Panc1 (cell line): ENCODE measurements at regions not wholly inside any gene's neighbourhood (a gene's known extent, or its start where the extent isn't known, plus 50 kb on each side); places are given as distances from the start of the nearest gene placed in this dataset.

Experiments used
- ATAC-seq: fragments of 200-7000 bp; cut with Tn5 transposase; 2 replicates; pipeline ENCODE4 v1.9.1; 2020; ENCODE audit warnings: mild to moderate bottlenecking, moderate library complexity
- BruUV-seq: library from RNA; stranded (reverse); fragments of 400-500 nt; replicated peaks from 2 replicates; lab custom pipeline; 2021; lab: Mats Ljungman, UMichigan
- CTCF ChIA-PET: fragments of 300-600 bp; sonication (Branson Sonifier 250); formaldehyde crosslinking; loops from one replicate; lab custom pipeline; 2022; ENCODE audit warnings: antibody characterized with exemption; lab: Charles Lee
- POLR2A ChIA-PET: fragments of 300-600 bp; sonication (Branson Sonifier 250); formaldehyde crosslinking; loops from one replicate; lab custom pipeline; 2022; ENCODE audit warnings: antibody characterized with exemption; lab: Charles Lee
- DNase-seq: peaks from one replicate; pipeline ENCODE4 v3.0.0-alpha.2; 2010; ENCODE audit warnings: low read depth, low spot score
- H3K27ac ChIP-seq: 2 replicates; pipeline ENCODE4 v1.5.1; 2011; ENCODE audit warnings: mild to moderate bottlenecking, low read length, inconsistent platforms
- H3K27me3 ChIP-seq: fragments of 200-500 bp; sonication (Bioruptor generic); 2 replicates; pipeline ENCODE4 v1.6.0; 2014; ENCODE audit warnings: low read length, inconsistent platforms; ENCODE audit not compliant: control insufficient read depth, insufficient read depth
- H3K36me3 ChIP-seq: fragments of 200-500 bp; sonication (Bioruptor generic); 2 replicates; pipeline ENCODE4 v1.5.1; 2014; ENCODE audit warnings: inconsistent platforms, mild to moderate bottlenecking, low read length, moderate library complexity; ENCODE audit not compliant: control insufficient read depth, insufficient read depth
- H3K4me1 ChIP-seq: 2 replicates; pipeline ENCODE4 v1.5.1; 2011; ENCODE audit warnings: inconsistent platforms, mild to moderate bottlenecking, low read length, moderate library complexity; ENCODE audit not compliant: control insufficient read depth, insufficient read depth
- H3K4me3 ChIP-seq, 2 experiments: 2 replicates each; pipeline ENCODE4 v1.5.1; 2011 to 2012; ENCODE audit warnings: low read depth in 2 of 2, low read length in 2 of 2, mild to moderate bottlenecking in 2 of 2, inconsistent platforms in 1 of 2, moderate library complexity in 1 of 2
- H3K9me3 ChIP-seq: fragments of 200-500 bp; sonication (Bioruptor generic); 2 replicates; pipeline ENCODE4 v1.5.1; 2014; ENCODE audit warnings: low read depth, mild to moderate bottlenecking, inconsistent platforms, low read length, moderate library complexity; ENCODE audit not compliant: control insufficient read depth, insufficient read depth
- CTCF ChIP-seq: fragments of 450-650 bp; IDR thresholded peaks from 2 replicates; pipeline ENCODE4 v1.5.1; 2017; ENCODE audit warnings: mild to moderate bottlenecking
- POLR2AphosphoS5 ChIP-seq: IDR thresholded peaks from 2 replicates; pipeline ENCODE4 v1.6.1; 2012; ENCODE audit warnings: mild to moderate bottlenecking, low read depth, low read length, moderate library complexity
- REST ChIP-seq, 2 experiments: IDR thresholded peaks; 2 replicates each; pipeline ENCODE4 v1.6.1; 2011 to 2012; ENCODE audit warnings: low read depth in 2 of 2, control low read depth in 1 of 2, low read length in 1 of 2, mild to moderate bottlenecking in 1 of 2, moderate library complexity in 1 of 2; ENCODE audit not compliant: insufficient read depth in 1 of 2
- SIN3A ChIP-seq: IDR thresholded peaks from 2 replicates; pipeline ENCODE4 v1.6.1; 2012; ENCODE audit warnings: low read depth, mild to moderate bottlenecking, low read length, moderate library complexity, borderline replicate concordance; ENCODE audit not compliant: insufficient read depth
- TCF7L2 ChIP-seq: IDR thresholded peaks from 2 replicates; pipeline ENCODE4 v1.6.1; 2011; ENCODE audit warnings: mild to moderate bottlenecking, low read depth, low read length, inconsistent platforms
- in situ Hi-C: cut with HindIII; loops from 2 replicates; pipeline ENCODE4 v1.10.0; 2016; ENCODE audit warnings: low sequenced_read_pairs, low pct_unique_long_range_greater_than_20kb
- intact Hi-C: fragments of 100-400 bp; cut with micrococcal nuclease; formaldehyde crosslinking; loops from one replicate; pipeline ENCODE4 v1.10.0; 2022; ENCODE audit not compliant: unreplicated experiment

- in situ Hi-C loops: no loop called here
- BruUV-seq: no TSS peak
- intact Hi-C loops: no loop called here
- no peak for ATAC-seq
- H3K27ac ChIP-seq: no peak overlapping the region
- no peak overlapping the region for H3K4me3 ChIP-seq
- ChIA-PET POLR2A (no interaction called here), CTCF (no interaction called here)
- no peaks in the 10 kb centered on the region for H3K36me3 ChIP-seq
- H3K4me1 ChIP-seq: no peaks in the 10 kb centered on the region
- H3K9me3 ChIP-seq: no peaks in the 10 kb centered on the region
- no peaks in the 10 kb centered on the region for H3K27me3 ChIP-seq
- DNase-seq: no peak
- TF ChIP-seq CTCF: no peak
These were observed 1610.1 kb upstream of the PCDH20 start for GRCh38 chr13:63025741-63026140.

- no TSS peak for BruUV-seq
- Histone ChIP-seq H3K4me1 (no peaks in the 10 kb centered on the region), H3K27me3 (no peaks in the 10 kb centered on the region), H3K4me3 (no peak overlapping the region), H3K27ac (no peak overlapping the region), H3K36me3 (no peaks in the 10 kb centered on the region), H3K9me3 (no peaks in the 10 kb centered on the region)
- ChIA-PET CTCF (no interaction called here), POLR2A (no interaction called here)
- ATAC-seq (no peak), DNase-seq (no peak)
- in situ Hi-C loops: no loop called here
- intact Hi-C loops: no loop called here
- TF ChIP-seq CTCF: no peak
- TF ChIP-seq POLR2AphosphoS5: no peak
- no peak for TF ChIP-seq SIN3A
- no peak for TF ChIP-seq TCF7L2
- no peak for TF ChIP-seq REST (IDR thresholded peaks at IDR 0.05; ENCODE audit: insufficient read depth in 1 of 2, low read depth in 2 of 2, low read length in 1 of 2)
These were observed 1608.8 kb upstream of the PCDH20 start for GRCh38 chr13:63024458-63024857.

- H3K27me3 ChIP-seq: no peaks in the 10 kb centered on the region
- no peaks in the 10 kb centered on the region for H3K4me1 ChIP-seq
- ATAC-seq (no peak), DNase-seq (no peak)
- TF ChIP-seq SIN3A: no peak
- no peak for TF ChIP-seq TCF7L2
- TF ChIP-seq REST (IDR thresholded peaks at IDR 0.05; ENCODE audit: insufficient read depth in 1 of 2, low read depth in 2 of 2, low read length in 1 of 2): no peak
- no peak for TF ChIP-seq CTCF
- TF ChIP-seq POLR2AphosphoS5: no peak
- H3K9me3 ChIP-seq: peaks cover 6% of the 10 kb centered on the region; the same call in 1 of the 2 replicates
- H3K27ac ChIP-seq: no peak overlapping the region
- CTCF ChIA-PET: no interaction called here
- intact Hi-C loops (no loop called here), in situ Hi-C loops (no loop called here)
- no TSS peak for BruUV-seq
- POLR2A ChIA-PET: no interaction called here
- no peak overlapping the region for H3K4me3 ChIP-seq
- no peaks in the 10 kb centered on the region for H3K36me3 ChIP-seq
These were observed 1596.3 kb upstream of the PCDH20 start for GRCh38 chr13:63011996-63012395.
